ENCODE measurements at regions not wholly inside any gene's neighbourhood (a gene's known extent, or its start where the extent isn't known, plus 50 kb on each side); places are given as distances from the start of the nearest gene placed in this dataset.

DNA sequence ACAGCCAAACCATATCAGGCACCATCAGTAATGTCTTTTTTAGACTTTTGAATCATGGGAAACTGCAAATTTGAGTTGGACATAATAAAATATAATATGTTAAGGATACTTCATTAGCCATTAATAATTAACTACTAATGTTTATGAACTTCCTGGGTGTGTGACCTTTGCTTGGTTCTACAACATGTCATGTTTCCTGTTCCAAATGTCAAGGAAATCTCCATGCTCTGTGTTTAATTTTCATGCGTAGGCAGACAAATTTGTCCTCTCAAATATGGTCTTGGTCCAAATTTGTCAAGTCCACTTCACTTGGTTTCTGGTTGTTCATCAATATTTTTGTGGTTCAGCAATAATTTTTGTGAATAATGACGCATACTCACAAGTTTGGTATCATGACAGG lies 410.5 kb downstream of the BMP2 start:
- Mint-ChIP-seq H3K4me3 (no peak overlapping the region), H3K9me3 (peaks cover 9% of the 10 kb centered on the region), H3K36me3 (no peaks in the 10 kb centered on the region), H3K27me3 (no peaks in the 10 kb centered on the region), H3K27ac (no peak overlapping the region), H3K4me1 (no peaks in the 10 kb centered on the region)
- no peak for DNase-seq

DNA sequence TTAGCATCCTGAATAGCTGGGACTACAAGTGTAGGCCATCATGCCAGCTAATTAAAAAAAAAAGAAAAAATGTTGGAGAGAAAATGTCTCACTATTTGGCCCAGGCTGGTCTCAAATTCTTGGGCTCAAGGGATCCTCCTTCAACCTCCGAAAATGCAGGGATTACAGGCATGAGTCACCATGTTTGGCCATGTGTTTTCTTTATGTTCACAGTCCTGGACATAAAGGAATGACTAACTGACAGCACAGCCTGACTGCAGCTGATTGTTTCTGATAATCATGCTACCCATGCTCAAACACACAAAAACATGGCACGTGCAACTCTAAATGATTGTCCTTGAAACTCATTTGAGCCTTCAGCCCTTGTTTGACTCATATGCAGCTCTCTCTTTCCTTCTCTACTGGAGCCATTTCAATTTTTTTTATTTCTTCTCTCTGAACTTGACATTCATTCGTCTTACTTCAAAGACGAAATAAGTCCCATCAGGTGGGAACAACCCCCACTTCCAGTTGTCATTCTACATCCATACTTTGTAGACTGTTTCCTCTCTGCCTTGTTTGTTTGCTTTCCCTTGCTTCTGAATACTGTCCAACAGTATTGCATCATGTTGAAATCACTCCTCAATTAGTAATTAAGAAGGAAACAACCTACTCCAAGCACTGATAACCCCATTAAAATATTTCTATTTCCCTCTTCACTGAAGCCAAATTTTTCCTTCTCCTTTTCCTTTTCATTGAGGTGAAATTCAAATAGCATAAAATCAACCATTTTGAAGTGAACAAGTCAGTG lies 413.0 kb downstream of the BMP2 start:
- peaks cover 9% of the 10 kb centered on the region for H3K9me3 Mint-ChIP-seq
- H3K4me3 Mint-ChIP-seq, result no peak overlapping the region
- no peak overlapping the region for H3K27ac Mint-ChIP-seq

DNA sequence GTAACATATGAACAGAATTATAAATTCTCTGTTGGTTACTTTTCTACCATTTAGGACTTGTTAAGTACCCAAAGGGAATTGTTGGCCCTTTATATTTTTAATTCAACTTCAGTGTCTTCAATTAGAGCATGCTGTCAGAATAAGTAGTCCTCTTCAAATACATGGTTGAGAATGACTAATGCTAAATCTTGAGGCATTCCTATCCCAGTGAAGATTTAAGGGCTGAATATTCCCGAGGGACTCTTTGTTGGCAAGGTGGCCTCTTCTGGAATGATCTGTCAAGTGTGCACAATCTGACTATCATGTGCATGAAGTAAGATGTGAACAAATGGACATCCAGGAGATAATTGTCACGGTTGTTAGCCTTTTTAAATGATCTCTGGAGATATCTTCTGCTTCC lies 421.7 kb downstream of the BMP2 start:
- Mint-ChIP-seq H3K36me3 (no peaks in the 10 kb centered on the region), H3K4me1 (no peaks in the 10 kb centered on the region)

More for the DNA sequence above, 413.0 kb downstream of the BMP2 start:
- H3K36me3 Mint-ChIP-seq, result no peaks in the 10 kb centered on the region
- H3K4me1 Mint-ChIP-seq, result no peaks in the 10 kb centered on the region
- H3K27me3 Mint-ChIP-seq, result no peaks in the 10 kb centered on the region
- DNase-seq, result no peak

DNA sequence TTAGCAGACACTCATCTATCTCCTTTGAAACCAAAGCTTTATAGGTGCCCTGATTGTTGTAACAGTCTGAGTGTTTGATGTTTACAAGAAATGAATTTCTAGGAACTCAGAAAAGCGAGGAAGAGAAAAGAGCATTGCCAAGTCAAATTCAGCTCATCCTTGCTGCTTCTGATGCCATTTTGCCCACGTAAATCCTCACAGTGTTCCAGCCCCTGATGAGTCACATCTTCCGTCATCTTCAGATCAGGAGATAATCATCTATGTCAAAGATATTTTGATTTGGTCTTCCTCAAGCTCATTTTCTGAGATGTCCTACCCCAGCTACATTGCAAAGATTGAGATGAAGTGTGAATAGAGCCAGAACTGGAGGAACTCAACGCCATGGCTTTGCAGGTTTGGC lies 426.2 kb downstream of the BMP2 start:
- H3K4me3 Mint-ChIP-seq, result no peak overlapping the region
- H3K27ac Mint-ChIP-seq, result no peak overlapping the region
- no peaks in the 10 kb centered on the region for H3K4me1 Mint-ChIP-seq
- no peak for DNase-seq
- no peaks in the 10 kb centered on the region for H3K36me3 Mint-ChIP-seq
- H3K9me3 Mint-ChIP-seq, result peaks cover 2% of the 10 kb centered on the region
- H3K27me3 Mint-ChIP-seq, result no peaks in the 10 kb centered on the region

More for the DNA sequence above, 421.7 kb downstream of the BMP2 start:
- Mint-ChIP-seq H3K4me3 (no peak overlapping the region), H3K27ac (no peak overlapping the region), H3K9me3 (peaks cover 2% of the 10 kb centered on the region), H3K27me3 (no peaks in the 10 kb centered on the region)
- DNase-seq, result no peak

DNA sequence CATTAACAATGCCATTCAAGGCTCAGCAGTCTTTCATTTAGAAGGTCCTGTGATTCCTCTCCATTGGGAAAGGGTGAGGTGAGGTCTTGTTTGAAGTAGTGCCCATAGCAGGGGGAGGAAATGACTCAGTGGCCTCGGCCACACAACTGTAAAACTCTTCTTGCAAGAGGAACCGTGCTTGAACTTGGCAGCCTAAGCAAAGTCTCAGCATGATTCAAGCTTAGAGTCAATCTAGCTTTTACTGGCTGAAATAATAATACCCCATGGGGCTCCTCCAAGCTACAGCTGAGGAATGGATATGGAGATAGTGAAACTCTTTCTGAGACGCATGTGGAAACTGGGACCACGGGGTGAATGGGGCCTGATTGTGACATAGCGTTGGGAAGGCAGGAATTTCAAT lies 428.2 kb downstream of the BMP2 start:
- no peaks in the 10 kb centered on the region for H3K36me3 Mint-ChIP-seq
- no peak overlapping the region for H3K4me3 Mint-ChIP-seq
- H3K9me3 Mint-ChIP-seq, result peaks cover 2% of the 10 kb centered on the region
- no peaks in the 10 kb centered on the region for H3K4me1 Mint-ChIP-seq
- DNase-seq, result no peak
- H3K27me3 Mint-ChIP-seq, result no peaks in the 10 kb centered on the region
- H3K27ac Mint-ChIP-seq, result no peak overlapping the region

DNA sequence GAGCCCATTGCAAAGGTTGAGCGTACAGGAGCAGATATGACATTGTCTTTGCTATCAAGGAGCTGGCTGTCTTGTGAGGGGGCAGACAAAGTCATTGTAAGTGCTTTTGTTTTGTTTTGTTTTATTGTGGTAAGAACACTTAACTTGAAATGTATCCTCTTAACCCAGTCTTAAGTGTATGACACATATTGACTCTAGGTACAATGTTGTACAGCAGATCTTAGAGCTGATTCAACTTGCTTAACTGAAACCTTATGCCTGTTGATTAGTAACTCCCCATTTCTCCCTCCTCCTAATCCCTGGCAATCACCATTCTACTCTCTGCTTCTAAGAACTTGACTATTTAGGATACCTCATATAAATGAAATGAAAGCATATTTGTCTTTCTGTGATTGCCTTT lies 429.0 kb downstream of the BMP2 start:
- Mint-ChIP-seq H3K27me3 (no peaks in the 10 kb centered on the region), H3K4me1 (no peaks in the 10 kb centered on the region)

DNA sequence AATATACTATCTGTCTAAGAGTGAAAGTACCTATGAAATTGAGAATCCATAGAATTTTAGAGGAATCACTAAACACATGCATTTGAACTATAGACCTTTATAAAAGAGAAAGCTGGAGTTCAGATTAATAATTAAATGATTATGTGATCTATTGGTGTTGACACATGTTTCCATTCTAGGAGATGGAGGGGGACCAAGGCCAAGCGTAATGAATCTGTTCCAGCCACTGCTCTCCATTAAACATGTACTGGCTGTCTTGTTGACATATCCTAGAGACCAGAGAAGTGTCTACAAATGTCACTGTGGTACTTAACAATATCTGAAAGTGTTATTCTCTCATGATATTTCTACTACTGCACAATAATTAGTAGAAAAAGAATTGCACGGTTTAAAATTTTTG lies 432.4 kb downstream of the BMP2 start:
- H3K36me3 Mint-ChIP-seq, result no peaks in the 10 kb centered on the region
- DNase-seq, result no peak
- H3K27ac Mint-ChIP-seq, result no peak overlapping the region
- peaks cover 4% of the 10 kb centered on the region for H3K9me3 Mint-ChIP-seq
- H3K27me3 Mint-ChIP-seq, result no peaks in the 10 kb centered on the region
- H3K4me1 Mint-ChIP-seq, result no peaks in the 10 kb centered on the region
- no peak overlapping the region for H3K4me3 Mint-ChIP-seq

More for the DNA sequence above, 429.0 kb downstream of the BMP2 start:
- DNase-seq, result no peak
- H3K9me3 Mint-ChIP-seq, result peaks cover 2% of the 10 kb centered on the region
- H3K36me3 Mint-ChIP-seq, result no peaks in the 10 kb centered on the region
- H3K27ac Mint-ChIP-seq, result no peak overlapping the region
- H3K4me3 Mint-ChIP-seq, result no peak overlapping the region

DNA sequence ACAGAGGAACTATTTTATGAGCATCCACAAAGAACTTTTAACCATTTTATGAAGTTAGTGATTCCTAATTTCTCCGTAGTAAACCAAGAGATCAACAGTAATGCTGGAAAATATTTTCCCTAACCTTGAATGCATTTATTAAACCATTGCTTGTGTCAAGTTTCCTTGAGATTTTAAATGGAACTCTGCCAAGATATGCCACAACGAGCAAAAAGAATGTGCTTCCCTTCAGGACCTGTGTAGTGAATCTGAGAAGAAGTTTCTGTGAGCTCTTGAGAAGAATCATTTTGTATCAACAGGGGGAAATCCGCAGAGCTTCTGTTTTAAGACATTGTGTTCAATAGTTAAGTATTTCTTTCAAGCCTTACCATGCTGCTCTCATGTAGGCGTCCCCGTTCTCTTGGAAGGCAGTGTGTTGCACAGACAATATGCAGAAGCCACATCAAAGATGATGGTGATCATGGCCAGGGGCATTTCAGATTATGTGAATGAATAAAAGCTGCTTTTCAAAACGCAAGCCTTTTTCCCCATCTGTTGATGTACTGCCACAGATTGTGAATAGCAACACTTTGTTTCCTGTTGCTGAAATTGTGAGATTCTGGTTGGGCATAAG lies 439.8 kb downstream of the BMP2 start:
- Mint-ChIP-seq H3K27me3 (no peaks in the 10 kb centered on the region), H3K36me3 (no peaks in the 10 kb centered on the region), H3K9me3 (peaks cover 7% of the 10 kb centered on the region), H3K4me3 (no peak overlapping the region), H3K4me1 (no peaks in the 10 kb centered on the region), H3K27ac (no peak overlapping the region)
- no peak for DNase-seq

DNA sequence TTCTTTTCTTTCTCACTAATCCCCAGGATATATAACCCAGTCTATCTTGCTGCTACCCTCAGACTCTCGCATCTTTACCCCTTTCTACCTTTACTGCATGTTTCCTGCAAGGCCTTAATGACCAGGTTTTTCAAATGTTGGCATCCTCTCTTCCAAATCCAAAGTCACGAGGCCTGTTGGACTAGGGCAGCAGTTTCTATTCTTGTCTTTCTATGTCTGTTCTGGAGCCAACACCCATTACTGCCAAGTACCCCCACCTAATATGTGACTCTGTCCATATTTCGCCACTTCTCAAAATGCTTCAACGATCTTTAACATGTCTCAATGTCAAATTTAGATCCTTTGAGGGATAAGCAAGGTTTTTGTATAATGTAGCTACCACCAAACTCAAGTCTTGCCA lies 443.4 kb downstream of the BMP2 start:
- Mint-ChIP-seq H3K27ac (no peak overlapping the region), H3K36me3 (no peaks in the 10 kb centered on the region), H3K4me3 (no peak overlapping the region), H3K4me1 (no peaks in the 10 kb centered on the region), H3K9me3 (peaks cover 4% of the 10 kb centered on the region), H3K27me3 (no peaks in the 10 kb centered on the region)
- DNase-seq, result no peak

DNA sequence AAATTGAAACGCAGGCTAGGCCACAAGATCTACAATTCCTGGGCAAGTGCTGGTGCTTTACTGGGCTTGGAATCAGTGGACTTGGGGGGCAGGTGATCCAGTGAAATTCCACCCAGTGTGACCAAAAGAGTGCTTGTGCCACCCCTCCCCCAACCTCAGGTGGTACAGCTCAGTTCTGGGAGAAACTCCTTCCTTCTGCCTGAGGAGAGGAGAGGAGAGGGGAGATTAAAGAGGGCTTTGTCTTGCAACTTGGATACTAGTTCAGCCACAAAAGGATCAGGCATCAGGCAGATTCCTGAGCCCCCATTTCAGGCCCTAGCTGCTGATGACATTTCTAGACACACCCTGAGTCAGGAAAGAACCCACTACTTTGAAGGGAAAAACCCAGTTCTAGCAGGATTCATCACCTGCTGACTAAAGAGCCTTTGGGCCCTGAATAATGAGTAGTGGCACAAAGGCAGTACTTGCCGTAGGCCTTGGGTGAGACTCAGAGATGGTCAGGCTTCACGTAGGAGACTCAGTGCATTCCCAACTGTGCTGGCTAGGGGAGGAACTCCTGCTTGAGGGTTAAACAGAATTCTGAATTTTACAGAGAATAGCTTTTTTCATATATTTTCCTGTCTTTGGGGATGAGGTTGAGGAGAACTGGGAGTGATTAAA lies 446.7 kb downstream of the BMP2 start:
- H3K4me1 Mint-ChIP-seq, result no peaks in the 10 kb centered on the region
- no peaks in the 10 kb centered on the region for H3K36me3 Mint-ChIP-seq
- DNase-seq, result no peak
- H3K4me3 Mint-ChIP-seq, result no peak overlapping the region
- peaks cover 2% of the 10 kb centered on the region for H3K9me3 Mint-ChIP-seq
- H3K27me3 Mint-ChIP-seq, result no peaks in the 10 kb centered on the region
- H3K27ac Mint-ChIP-seq, result no peak overlapping the region

DNA sequence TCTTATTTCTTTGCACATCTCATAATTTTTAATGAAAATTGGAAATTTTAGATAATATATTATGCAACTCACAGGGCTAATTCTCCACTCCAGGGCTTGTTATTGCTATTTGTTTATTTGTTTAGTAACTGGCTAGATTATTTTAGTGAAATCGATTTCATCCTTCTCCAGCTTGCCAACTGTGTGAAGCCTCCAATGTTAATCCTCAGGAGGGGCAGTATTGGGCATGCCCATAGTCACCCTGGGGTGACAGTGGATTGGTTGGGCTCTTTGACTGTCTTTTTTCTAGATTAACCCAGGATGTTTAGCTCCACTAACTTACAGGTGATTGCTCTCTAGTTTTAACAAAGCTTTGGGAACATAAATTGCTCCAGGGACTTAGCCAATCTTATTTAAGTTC lies 450.1 kb downstream of the BMP2 start:
- Mint-ChIP-seq H3K4me1 (no peaks in the 10 kb centered on the region), H3K27me3 (no peaks in the 10 kb centered on the region), H3K9me3 (peaks cover 5% of the 10 kb centered on the region), H3K4me3 (no peak overlapping the region), H3K27ac (no peak overlapping the region), H3K36me3 (no peaks in the 10 kb centered on the region)
- DNase-seq, result no peak

DNA sequence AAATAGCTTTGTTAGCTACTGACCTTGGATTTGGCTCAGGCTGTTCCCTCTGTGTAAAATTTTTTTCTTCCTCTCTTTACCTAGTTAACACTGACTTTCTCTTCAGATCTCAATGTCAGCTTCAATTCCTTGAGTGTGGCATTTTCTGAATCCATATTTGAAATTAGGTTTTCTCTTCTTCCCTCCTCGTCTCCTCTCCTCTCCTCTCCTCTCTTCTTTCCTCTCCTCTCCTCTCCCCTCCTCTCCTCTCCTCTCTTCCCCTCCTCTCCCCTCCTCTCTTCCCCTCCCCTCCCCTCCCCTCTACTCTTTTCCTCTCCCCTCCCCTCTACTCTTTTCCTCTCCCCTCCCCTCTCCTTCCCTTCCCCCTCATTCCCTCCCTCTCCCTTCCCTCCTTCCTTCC lies 453.3 kb downstream of the BMP2 start:
- Mint-ChIP-seq H3K4me1 (no peaks in the 10 kb centered on the region), H3K4me3 (no peak overlapping the region), H3K36me3 (no peaks in the 10 kb centered on the region), H3K27ac (no peak overlapping the region), H3K9me3 (peaks cover 17% of the 10 kb centered on the region), H3K27me3 (no peaks in the 10 kb centered on the region)
- no peak for DNase-seq

DNA sequence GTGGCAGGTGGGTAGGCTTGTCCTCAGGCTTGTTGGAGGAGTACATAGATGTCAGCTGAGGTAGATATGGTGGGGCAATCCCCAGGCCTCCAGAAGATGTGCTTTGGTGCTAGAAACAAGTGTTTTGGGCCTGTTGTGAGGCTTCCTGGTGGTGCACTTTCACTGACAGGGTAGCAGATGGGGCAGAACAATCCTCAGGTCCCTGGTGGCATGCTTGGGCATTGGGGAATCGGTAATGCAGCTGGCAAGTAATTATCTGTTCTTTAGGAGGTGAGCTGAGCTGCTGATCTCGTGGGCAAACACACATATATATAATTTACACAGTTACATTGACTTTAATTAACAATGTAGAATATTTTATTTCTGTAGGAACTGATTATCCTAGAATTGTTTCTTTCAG lies 458.7 kb downstream of the BMP2 start:
- Mint-ChIP-seq H3K27ac (no peak overlapping the region), H3K9me3 (peaks cover 20% of the 10 kb centered on the region), H3K4me3 (no peak overlapping the region), H3K4me1 (no peaks in the 10 kb centered on the region), H3K27me3 (no peaks in the 10 kb centered on the region), H3K36me3 (no peaks in the 10 kb centered on the region)
- DNase-seq, result no peak

DNA sequence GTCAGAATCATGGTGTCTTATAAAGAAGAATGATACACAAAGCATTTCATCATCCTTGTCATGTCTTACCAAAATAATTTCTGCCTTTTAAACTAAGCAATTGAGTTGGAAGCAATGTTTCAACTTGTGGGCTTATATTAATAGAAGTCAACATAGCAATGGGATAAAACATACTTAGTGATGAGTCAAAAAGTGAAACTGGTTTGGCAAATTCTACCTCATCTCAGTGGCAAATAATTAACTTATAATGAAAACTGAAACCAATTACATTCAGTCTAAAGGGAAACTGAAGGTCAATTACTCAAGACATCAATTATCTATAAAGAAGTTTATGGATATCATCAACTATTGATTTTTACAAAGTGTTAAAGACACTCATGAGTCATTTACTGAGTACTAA lies 463.8 kb downstream of the BMP2 start:
- Mint-ChIP-seq H3K4me3 (no peak overlapping the region), H3K4me1 (no peaks in the 10 kb centered on the region), H3K27ac (no peak overlapping the region), H3K36me3 (no peaks in the 10 kb centered on the region), H3K27me3 (no peaks in the 10 kb centered on the region), H3K9me3 (peaks cover 7% of the 10 kb centered on the region)
- no peak for DNase-seq

DNA sequence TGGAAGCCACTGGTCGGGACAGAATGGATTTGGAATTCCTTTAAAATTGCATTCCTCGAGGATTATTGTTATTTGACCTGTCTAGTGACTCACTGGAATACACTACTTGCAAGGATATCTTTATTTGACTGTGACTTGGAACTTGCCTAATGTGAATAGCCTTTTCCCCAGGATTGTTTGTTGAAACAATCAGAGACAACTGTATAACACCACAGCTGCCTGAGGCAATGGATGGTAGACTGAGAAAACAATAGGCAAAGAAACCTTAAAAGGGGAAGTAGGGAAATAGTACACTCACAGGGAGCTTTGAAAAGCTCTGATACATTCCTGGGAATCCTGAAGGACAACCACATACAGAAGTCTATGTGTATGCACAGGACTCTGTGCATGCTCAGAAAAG lies 465.3 kb downstream of the BMP2 start:
- Mint-ChIP-seq H3K27ac (no peak overlapping the region), H3K27me3 (no peaks in the 10 kb centered on the region), H3K36me3 (no peaks in the 10 kb centered on the region), H3K4me3 (no peak overlapping the region), H3K9me3 (peaks cover 7% of the 10 kb centered on the region), H3K4me1 (no peaks in the 10 kb centered on the region)
- DNase-seq, result no peak

DNA sequence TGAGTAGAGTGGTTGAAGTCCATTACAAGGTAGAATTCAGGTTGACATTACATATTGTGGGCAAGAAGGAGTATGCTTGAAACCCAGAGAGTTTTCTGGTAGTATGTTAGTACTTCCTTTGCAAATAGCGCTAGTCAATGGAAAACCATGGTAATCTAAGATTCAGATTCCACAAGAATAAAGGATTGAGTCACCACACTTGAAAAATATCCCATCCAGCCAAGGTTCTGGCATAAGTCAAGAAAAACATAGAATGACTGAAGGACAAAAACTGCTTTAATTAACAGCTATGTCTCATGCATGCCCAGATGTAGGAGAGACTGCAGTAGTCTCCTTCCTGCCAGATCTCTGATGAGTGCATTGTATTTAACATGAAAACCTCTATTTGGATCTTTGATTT lies 469.8 kb downstream of the BMP2 start:
- Mint-ChIP-seq H3K4me1 (no peaks in the 10 kb centered on the region), H3K4me3 (no peak overlapping the region), H3K27me3 (no peaks in the 10 kb centered on the region), H3K9me3 (peaks cover 7% of the 10 kb centered on the region), H3K36me3 (no peaks in the 10 kb centered on the region), H3K27ac (no peak overlapping the region)
- no peak for DNase-seq
